Stomach (tissue), 8 donors: ENCODE measurements at regions not wholly inside any gene's neighbourhood (a gene's known extent, or its start where the extent isn't known, plus 50 kb on each side); places are given as distances from the start of the nearest gene placed in this dataset.

ENCODE experiments used
- DNase-seq, 2 donors: peaks; one replicate each; pipeline versions ENCODE4 v3.0.0 to v3.0.0-alpha.2; 2013 to 2019
- H3K27ac ChIP-seq, 5 donors: fragments of 200-600 bp in 4 of 5; sonication (generic) in 4 of 5; one replicate each; pipeline ENCODE4 v1.5.1; 2013 to 2019; ENCODE audit warnings: mild to moderate bottlenecking in 1 of 5, moderate library complexity in 1 of 5
- H3K27me3 ChIP-seq, 3 donors: fragments of 200-600 bp; sonication (generic); one replicate each; pipeline ENCODE4 v1.5.1; 2017 to 2019; ENCODE audit warnings: mixed run types in 1 of 3
- H3K36me3 ChIP-seq, 4 donors: fragments of 200-600 bp; sonication (generic); 1 replicate in 3 of 4; 2 replicates in 1 of 4; pipeline ENCODE4 v1.5.1; 2016 to 2019
- H3K4me1 ChIP-seq, 4 donors: fragments of 200-600 bp; sonication (generic); one replicate each; pipeline ENCODE4 v1.5.1; 2016 to 2019
- H3K4me3 ChIP-seq, 4 donors: fragments of 200-600 bp; sonication (generic) in 3 of 4; one replicate each; pipeline ENCODE4 v1.5.1; 2016 to 2019; ENCODE audit warnings: mild to moderate bottlenecking in 1 of 4
- H3K9me3 ChIP-seq, 4 donors: fragments of 200-600 bp; sonication (generic); one replicate each; pipeline ENCODE4 v1.5.1; 2016 to 2019
- EP300 ChIP-seq: sonication (generic); formaldehyde crosslinking; IDR thresholded peaks from one replicate; pipeline ENCODE4 v1.6.1; 2017; ENCODE audit warnings: antibody characterized with exemption
- POLR2A ChIP-seq, 4 donors: fragments of 450-650 bp; IDR thresholded peaks; one replicate each; pipeline ENCODE4 v1.6.1; 2016; ENCODE audit warnings: antibody characterized with exemption in 4 of 4, control low read depth in 2 of 4, mild to moderate bottlenecking in 1 of 4, moderate library complexity in 1 of 4
- POLR2AphosphoS5 ChIP-seq, 3 donors: sonication (generic); formaldehyde crosslinking; IDR thresholded peaks; one replicate each; pipeline ENCODE4 v1.6.1; 2016; ENCODE audit warnings: antibody characterized with exemption in 3 of 3
- WGBS, 5 donors: extraction: QIAGEN DNeasy Blood & Tissue Kit in 3 of 5; methylation state at CpG; one replicate each; pipeline versions ENCODE4 v1.1.5 to v1.1.7; 2013 to 2018; 5-methylcytosine and 5-hydroxymethylcytosine counted together
- intact Hi-C: fragments of 100-400 bp; cut with DNase I; formaldehyde crosslinking; loops from one replicate; pipeline ENCODE4 v1.15.1; 2023; ENCODE audit warnings: low total_unique reads
- TF ChIP-seq, protein P1 (sequence below), 7 experiments: fragments of 450-650 bp in 4 of 7; fragments of 200-600 bp in 3 of 7; sonication (generic) in 3 of 7; IDR thresholded peaks; one replicate each; pipeline ENCODE4 v1.5.1; 2016 to 2019; ENCODE audit warnings: antibody characterized with exemption in 7 of 7, control low read depth in 2 of 7, mild to moderate bottlenecking in 1 of 7
- donor health status: healthy with polysubstance abuse.
- donor health status: Bipolar disorder and iron deficiency.
- donor health status: healthy.

GRCh38 chr18:26655525-26656430, 107.4 kb upstream of the KCTD1 start:
- Histone ChIP-seq H3K27ac (peak overlapping the region; percentile 80 to 92 (median 89)), H3K4me3 (peak overlapping the region; percentile 66 to 90 (median 79)), H3K9me3 (no peaks in the 10 kb centered on the region), H3K27me3 (peaks cover 0 to 14% (median 3%) of the 10 kb centered on the region in 3 donors), H3K4me1 (peaks cover 22 to 37% (median 34%) of the 10 kb centered on the region in 4 donors), H3K36me3 (no peaks in the 10 kb centered on the region)
- 1 to 3% (median 2%) methylated on average over 56 to 58 of the region's 58 CpGs for WGBS, 5 donors
- intact Hi-C loops: no loop called here
- peak; percentile 70 to 85 for DNase-seq
- TF ChIP-seq, protein P1, sequence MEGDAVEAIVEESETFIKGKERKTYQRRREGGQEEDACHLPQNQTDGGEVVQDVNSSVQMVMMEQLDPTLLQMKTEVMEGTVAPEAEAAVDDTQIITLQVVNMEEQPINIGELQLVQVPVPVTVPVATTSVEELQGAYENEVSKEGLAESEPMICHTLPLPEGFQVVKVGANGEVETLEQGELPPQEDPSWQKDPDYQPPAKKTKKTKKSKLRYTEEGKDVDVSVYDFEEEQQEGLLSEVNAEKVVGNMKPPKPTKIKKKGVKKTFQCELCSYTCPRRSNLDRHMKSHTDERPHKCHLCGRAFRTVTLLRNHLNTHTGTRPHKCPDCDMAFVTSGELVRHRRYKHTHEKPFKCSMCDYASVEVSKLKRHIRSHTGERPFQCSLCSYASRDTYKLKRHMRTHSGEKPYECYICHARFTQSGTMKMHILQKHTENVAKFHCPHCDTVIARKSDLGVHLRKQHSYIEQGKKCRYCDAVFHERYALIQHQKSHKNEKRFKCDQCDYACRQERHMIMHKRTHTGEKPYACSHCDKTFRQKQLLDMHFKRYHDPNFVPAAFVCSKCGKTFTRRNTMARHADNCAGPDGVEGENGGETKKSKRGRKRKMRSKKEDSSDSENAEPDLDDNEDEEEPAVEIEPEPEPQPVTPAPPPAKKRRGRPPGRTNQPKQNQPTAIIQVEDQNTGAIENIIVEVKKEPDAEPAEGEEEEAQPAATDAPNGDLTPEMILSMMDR (IDR thresholded peaks at IDR 0.05): peak in 2 of 7 experiments; percentile 7 to 24
- TF ChIP-seq POLR2AphosphoS5 (IDR thresholded peaks at IDR 0.05): peak in 1 of 3 donors; percentile 33
- no peak for TF ChIP-seq POLR2A (IDR thresholded peaks at IDR 0.05)

- H3K9me3 ChIP-seq: no peaks in the 10 kb centered on the region
- DNase-seq: no peak
- H3K36me3 ChIP-seq: no peaks in the 10 kb centered on the region
- H3K4me3 ChIP-seq: peak overlapping the region; percentile 66 to 90 (median 79)
- intact Hi-C loops: no loop called here
- H3K4me1 ChIP-seq: peaks cover 22 to 37% (median 35%) of the 10 kb centered on the region in 4 donors
- peak overlapping the region; percentile 80 to 92 (median 89) for H3K27ac ChIP-seq
- TF ChIP-seq POLR2A (IDR thresholded peaks at IDR 0.05): no peak
- no peak for TF ChIP-seq POLR2AphosphoS5 (IDR thresholded peaks at IDR 0.05)
- TF ChIP-seq, protein P1 (IDR thresholded peaks at IDR 0.05): no peak
- TF ChIP-seq EP300: no peak
- 6 to 14% (median 10%) methylated on average over 12 of the region's 12 CpGs for WGBS, 5 donors
- H3K27me3 ChIP-seq: peaks cover 0 to 14% (median 3%) of the 10 kb centered on the region in 3 donors
These were observed 106.5 kb upstream of the KCTD1 start for GRCh38 chr18:26654616-26655524.

DNA sequence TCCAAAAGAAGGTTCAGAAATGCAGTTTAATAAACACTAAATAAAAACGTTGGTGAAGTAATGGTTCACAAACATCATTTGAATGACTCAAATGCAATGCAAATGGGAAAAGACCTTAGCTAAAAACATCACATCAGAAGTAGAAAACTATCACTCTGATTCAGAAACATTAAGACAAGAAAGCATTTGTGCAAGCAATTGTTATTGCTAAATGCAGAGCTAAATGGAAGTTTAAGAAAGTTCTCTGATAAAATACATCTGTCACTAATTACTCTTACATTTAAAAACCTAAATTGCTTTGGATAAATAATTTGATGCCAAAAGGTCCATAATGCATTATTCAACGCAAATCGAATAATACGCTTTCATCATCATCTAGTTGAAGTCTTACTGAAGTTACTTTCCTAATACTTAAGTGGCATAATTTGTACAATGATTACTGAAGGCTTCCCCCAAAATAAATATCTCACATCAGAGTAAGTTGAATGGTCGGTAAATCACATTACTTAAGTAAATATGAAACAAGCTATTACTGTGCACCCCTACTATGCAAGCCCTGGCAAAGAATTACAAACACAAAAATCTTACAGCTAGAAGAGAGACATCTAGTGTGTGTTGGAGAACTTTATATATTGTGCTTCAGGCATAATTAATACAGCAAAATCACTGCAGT, 105.7 kb upstream of the KCTD1 start:
- H3K9me3 ChIP-seq: no peaks in the 10 kb centered on the region
- H3K4me1 ChIP-seq: peaks cover 22 to 43% (median 37%) of the 10 kb centered on the region in 4 donors
- no peaks in the 10 kb centered on the region for H3K36me3 ChIP-seq
- no peak overlapping the region for H3K4me3 ChIP-seq
- peaks cover 0 to 14% (median 3%) of the 10 kb centered on the region in 3 donors for H3K27me3 ChIP-seq
- intact Hi-C loops: no loop called here
- DNase-seq: no peak
- 32 to 45% (median 39%) methylated on average over 5 of the region's 5 CpGs for WGBS, 5 donors
- H3K27ac ChIP-seq: no peak overlapping the region
- TF ChIP-seq POLR2AphosphoS5 (IDR thresholded peaks at IDR 0.05) (no peak), EP300 (no peak), POLR2A (IDR thresholded peaks at IDR 0.05) (no peak)
- TF ChIP-seq, protein P1 (IDR thresholded peaks at IDR 0.05): no peak
